ENCODE measurements at regions not wholly inside any gene's neighbourhood (a gene's known extent, or its start where the extent isn't known, plus 50 kb on each side); places are given as distances from the start of the nearest gene placed in this dataset.
"Not testable (repeated sequence)": the region's sequence is repeated elsewhere in the genome, so short reads cannot be mapped to it uniquely, and the experiment has no call there.

DNA sequence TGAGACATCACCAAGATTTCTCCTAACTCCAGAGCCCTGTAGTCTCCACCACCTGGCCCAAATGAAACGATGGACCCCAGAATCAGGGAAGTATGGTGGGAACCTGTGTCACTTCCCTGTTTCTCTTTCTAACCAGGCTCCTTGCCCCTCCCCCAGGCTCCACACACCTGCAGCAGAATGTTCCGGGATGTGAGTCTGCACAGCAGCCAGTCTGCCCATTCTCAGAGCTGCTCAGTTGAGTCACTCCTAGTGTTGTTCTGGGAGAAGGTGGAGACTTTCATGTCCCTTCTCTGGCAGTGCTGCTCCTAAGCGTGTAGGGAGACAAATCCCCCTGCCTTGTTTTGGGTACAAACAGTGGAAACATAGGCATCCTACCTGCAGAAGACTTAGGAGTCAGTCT is 76.0 kb upstream of the XPA start:
- DNase-seq (ENCODE audit: low read depth): peak; percentile 54

DNA sequence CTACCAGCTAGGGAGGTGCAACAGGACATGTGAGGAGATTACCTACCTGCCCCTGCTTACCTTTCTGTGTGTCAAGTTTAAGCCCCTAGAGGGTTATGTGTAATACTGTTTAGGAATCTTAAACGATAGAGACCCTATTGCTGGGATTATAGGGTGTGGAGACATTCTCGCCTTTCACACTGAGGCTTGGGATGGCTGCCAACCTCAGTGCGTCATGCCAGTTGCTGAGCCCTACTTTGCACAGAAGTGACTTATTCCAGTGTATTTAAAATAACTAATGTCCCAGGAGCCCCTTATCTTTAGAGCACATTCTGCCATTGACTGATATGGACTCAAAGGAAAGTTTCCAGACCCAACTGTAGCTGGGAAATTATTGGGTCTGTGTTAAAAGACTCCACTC is 76.6 kb upstream of the XPA start:
- DNase-seq (ENCODE audit: low read depth): peak; percentile 91

DNA sequence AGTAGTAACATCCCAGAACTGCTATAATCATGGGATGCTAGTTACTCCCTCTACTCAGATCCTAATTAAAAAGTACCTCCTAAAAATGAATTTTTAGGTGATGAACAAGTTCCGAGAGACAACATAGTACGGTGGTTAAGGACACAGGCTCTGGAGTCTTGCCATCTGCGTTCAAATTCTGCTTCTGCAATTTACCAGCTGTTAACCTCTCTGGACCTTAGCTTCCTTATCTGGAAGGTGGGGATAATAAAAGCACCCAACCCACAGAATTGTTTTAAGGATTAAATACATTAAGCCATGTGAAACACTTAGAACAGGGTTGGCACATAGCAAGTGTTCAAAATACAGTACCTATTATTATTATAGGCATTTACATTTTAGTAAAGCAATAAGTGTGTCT is 77.5 kb upstream of the XPA start:
- DNase-seq (ENCODE audit: low read depth): no peak

DNA sequence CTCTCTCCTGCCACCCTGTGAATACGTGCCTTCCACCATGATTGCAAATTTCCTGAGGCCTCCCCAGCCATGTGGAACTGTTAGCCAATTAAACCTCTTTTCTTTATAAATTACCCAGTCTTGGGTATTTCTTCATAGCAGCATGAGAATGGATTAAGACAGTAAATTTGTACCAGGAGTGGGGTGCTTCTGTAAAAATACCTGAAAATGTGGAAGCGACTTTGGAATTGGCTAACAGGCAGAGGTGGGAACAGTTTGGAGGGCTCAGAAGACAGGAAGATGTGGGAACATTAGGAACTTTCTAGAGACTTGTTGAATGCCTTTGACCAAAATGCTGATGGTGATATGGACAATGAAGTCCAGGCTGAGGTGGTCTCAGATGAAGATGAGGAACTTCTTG is 74.3 kb upstream of the FOXE1 start:
- not testable (repeated sequence) for DNase-seq (ENCODE audit: low read depth)

DNA sequence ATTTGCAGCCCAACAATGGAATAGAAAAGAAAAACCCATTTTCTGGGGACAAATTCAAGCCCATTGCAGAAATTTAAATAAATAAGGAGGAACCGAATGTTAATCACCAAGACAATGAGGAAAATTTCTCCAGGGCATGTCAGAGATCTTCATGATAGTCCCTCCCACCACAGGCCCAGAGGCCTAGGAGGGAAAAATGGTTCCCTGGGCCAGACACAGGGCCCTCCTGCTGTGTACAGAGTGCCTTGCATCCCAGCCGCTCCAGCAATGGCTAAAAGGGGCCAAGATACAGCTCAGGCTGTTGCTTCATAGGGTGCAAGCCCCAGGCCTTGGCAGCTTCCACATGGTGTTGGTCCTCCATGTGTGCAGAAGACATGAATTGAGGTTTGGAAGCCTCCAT is 73.4 kb upstream of the FOXE1 start:
- DNase-seq (ENCODE audit: low read depth): no peak

DNA sequence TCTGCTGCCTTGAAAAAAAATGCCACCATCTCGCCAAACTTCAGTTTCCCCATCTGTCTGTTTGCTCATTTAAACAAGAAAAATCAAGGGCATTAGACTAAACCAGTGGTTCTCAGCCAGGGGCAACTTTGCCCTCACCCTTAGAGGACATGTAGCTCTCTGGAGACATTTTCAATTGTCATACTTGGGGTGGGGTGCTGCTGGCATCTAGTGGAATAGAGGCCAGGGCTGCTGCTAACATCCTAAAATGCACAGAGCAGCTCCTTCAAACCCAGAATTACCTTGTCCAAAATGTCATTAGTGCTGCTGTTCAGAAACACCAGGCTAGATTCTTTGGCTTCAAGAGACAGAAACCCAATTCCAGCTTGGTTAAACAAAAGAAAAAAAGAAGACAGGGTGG is 71.1 kb upstream of the FOXE1 start:
- DNase-seq (ENCODE audit: low read depth): no peak

DNA sequence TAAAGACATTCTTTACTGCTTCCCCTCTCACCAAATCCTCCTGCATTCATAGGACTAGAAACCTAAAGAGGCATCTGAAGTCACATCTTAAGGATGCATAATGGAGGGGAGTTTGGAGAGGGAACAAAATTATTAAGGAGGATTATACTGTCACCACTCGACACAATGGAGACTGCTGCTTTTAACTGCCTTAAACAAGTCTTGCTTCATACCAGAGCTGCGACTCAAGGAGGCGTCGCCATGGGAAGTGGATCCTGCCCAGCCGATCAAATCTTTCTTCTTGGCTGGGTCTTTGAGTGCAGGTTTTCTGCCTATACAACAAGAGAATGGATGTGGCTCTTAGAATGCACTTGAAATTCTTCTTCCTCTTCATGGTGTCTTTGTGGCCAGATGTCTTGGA is 66.7 kb upstream of the FOXE1 start:
- peak; percentile 46 for DNase-seq (ENCODE audit: low read depth)

DNA sequence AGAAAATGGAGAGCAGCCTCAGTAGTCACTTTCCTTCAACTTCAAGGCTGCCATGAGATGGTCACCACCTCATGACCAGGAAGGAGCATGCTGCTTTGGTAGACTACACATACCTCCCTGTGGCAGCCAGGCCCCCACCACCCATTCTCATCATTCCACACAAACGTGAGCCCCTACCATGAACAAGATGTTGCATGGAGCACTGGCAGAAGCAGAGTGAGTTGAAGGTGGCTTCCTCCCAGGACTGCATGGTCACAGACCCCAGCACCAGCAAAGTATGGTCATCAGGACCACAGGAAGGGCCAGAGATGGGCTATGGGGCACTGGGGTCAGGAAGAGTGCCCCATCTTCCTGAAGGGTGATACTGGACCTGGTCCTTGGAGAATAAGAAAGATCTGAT is 65.5 kb upstream of the FOXE1 start:
- DNase-seq (ENCODE audit: low read depth): no peak

DNA sequence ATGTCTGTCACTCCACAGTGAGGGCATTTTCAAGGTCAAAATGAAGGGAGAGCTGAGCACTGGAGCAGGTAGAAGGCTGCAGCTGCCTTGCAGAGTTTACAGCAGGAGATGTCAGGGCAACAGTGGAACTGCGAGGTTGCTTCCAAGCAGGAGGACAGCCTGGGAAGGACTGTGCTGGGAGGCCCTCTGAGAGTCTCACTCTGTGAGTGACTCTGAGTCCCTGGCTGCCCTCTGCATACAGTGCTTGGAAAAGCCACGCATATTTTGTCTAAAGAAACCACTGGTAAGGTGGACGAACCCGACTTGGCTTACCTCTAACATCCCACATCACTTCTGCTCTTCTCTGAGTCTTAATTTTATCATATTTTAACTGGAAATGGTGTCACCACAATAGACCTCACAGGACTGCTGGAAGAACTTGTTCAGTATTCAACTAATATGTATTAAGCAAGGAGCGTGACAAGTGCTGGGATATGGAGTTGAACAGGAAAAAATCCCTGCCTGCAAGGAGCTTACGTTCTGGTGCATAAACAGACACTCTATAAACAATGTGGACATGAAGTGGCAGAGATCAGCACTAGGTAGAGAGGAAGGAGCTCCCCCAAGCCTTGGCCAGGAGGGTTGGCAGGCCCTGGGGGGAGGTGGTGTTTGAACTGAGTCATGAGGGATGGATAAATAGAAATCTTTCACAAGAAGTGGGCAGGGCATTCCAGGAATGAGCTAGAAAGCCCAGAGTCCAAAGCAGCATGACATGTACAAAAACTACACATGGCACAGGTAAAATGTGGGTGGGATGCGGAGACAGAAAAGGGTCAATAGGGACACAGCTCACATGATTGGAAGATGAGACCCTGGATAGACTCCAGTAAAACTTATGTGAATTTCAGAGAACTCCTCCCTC is 64.0 kb upstream of the FOXE1 start:
- DNase-seq (ENCODE audit: low read depth): peak; percentile 35

DNA sequence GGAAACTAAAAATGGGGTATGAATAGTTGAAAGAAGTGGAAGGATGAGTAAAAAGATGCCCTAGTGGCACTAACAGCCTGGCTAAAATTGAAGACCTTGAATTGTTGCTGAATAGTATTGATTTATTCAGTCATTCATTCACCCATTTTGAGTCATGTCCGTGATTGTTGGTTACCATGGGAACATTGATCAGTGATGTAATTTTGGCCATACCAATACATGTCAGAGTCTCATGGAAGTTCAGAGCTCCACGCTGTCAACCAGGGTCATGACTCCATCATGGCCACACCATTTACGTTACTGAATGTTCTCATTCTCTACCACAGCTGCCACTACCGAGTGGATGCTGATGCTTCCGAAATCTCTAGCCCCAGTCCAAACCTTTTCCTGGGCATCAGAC is 62.5 kb upstream of the FOXE1 start:
- DNase-seq (ENCODE audit: low read depth): no peak

DNA sequence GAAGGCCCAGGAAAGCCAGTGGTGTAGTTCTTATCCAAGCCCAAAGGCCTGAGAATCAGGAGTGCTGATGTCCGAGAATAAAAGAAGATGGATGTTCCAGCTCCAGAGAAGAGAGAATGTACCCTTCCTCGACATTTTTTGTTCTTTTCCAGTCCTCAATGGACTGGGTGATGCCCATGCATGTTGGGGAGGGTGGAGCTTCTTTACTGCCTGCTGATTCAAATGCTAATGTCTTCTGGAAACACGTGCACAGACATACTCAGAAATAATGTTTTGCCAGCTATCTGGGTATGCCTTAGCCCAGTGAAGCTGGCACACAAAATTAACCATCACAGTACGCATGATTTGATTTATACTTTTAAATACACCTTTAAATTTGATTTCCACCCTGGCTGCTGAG is 61.5 kb upstream of the FOXE1 start:
- no peak for DNase-seq (ENCODE audit: low read depth)

DNA sequence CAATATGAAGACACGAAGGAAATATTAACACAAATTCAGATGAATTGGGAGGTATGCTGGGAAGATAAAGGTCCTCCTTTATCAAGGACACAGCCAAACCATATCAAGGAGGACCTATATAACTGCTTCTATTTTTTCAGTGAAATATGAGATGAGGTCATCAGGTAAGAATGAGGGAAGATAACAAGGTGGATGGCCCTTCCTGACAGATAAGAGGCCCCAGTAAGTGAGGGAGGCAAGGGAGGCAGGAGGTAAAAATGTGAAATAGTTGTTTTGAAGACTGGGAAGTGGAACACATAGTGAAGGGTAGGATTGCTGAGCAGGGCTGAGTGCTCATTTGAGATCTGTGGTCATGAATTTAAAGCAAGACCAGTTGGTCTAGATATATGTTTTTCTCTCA is 60.0 kb upstream of the FOXE1 start:
- no peak for DNase-seq (ENCODE audit: low read depth)

DNA sequence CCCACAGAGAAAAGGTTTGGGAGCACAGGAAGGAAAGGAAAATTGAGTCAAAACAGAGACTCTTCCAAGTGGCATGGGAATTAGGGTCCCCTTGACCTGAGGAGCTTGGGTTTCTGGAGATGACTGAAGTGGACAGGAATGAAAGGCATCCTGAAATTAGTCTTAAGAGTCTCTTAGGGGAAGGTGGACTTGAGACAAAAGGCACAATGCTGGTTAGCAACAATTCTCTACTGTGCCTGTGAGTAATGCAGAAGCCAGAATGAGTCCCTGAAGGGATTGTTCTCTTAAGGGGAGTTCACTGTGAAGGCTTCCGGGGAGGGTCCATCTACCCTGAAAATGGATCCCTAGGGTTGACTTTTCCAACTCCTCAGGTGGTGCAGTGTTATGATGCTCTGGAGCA is 58.4 kb upstream of the FOXE1 start:
- DNase-seq (ENCODE audit: low read depth): no peak

DNA sequence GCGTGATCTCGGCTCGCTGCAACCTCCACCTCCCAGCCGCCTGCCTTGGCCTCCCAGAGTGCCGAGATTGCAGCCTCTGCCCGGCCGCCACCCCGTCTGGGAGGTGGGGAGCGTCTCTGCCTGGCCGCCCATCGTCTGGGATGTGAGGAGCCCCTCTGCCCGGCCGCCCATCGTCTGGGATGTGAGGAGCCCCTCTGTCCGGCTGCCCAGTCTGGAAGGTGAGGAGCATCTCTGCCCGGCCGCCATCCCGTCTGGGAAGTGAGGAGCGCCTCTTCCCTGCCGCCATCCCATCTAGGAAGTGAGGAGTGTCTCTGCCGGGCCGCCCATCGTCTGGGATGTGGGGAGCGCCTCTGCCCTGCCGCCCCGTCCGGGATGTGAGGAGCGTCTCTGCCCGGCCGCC is 56.9 kb upstream of the FOXE1 start:
- DNase-seq (ENCODE audit: low read depth): not testable (repeated sequence)

DNA sequence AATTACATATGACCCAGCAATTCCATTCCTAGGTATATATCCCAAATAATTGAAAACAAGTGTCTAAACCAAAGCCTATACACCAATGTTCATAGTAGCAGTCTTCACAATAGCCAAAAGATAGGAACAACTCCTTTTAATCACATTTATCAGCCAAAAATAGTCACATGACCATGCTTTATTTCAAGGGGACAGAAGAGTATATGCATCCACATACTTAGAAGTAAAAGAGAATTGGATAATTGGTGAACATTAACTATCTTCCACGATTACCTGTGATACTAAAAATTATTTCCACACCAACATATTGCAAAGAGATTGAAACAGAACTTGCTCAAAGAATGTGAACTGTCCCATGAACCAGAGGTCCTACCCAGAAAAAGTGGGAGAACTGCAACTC is 51.8 kb upstream of the FOXE1 start:
- DNase-seq (ENCODE audit: low read depth): no peak

DNA sequence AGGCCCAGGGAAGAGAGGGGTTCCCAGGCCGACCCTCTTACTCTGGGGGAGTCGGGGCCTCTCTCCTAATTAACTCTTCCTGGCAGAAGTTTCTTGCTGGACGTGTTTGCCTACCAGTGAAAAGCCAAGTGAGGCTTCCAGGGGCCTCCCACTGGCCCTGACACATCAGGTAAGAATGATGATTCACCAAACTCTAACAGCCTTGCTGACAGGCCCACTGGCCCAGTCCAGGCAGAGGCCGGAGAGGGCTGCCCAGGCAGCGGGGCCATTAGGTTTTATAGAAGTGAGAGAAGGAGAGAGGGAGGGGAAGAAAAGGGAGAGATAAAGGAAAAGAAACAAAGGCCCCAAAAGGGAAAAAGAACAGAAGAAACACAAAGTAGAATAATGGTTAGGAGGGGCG is 50.8 kb upstream of the FOXE1 start:
- DNase-seq (ENCODE audit: low read depth): peak; percentile 93

DNA sequence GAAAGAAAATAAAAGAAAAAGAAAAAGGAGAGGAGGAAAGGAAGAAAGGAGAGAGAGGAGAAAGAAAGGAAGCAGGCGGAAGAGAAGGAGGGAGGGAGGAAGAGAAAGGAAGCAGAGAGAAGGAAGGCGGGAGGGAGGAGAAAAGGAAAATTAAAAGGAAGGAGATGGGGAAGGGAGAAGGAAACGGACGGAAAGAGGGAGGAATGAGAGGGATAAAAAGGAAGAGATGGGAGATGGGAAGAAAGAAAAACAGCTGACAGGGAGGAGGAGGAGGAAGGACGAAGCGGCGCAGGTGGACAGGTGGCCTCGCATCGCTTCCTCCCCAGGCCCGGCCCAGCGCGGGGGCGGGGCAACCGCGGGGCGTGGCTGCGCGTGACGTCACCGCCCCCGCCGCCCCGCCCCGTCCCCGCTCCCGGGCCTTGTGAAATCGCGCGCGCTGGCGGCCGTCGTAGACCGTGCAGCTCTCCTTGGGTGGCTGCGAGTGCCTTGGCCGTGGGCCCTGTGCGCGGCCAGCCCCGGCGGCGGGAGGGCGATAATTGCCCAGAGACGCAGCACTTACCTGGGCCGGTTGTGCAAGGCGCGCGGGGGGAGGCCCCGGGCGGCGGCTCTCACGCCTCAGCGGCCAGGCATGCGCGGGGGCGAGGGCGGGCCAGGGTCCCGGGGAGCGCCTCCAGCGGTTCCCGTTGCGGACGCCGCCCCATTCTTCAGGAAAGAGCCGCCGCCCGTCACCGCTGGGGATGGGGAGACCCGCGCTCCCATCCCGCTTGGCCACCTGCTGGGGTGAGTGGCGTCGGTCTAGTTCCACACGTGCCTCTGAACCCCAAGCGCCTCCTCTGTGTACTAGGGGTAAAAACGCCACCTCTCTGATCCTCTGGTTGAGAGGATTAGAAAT is 49.6 kb upstream of the FOXE1 start:
- peak; percentile 85 for DNase-seq (ENCODE audit: low read depth)

All from Daoy (cell line).